ENCODE measurements at regions not wholly inside any gene's neighbourhood (a gene's known extent, or its start where the extent isn't known, plus 50 kb on each side); places are given as distances from the start of the nearest gene placed in this dataset.

DNA sequence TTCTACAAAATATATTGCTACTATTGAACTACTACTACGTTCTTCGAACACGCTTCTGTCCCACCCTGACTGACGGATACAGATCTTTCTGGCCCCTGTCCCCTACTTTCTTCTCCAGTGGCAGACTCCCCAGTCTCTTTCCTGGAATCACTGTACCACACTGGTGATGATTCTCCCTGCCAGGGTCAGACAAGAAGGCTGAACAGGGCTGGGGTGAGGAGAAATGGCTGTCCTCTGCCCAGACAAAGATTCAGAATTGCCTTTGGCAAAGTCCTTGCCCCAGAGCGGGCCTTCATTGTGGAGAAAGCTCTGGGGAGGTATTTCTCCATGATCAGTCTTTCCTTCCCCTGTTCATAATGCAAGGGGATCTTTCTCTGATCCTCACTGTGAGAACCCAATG is 1417.1 kb downstream of the BRD1 start:
- no peak for DNase-seq (ENCODE audit: low read depth)
- TF ChIP-seq, protein P1, sequence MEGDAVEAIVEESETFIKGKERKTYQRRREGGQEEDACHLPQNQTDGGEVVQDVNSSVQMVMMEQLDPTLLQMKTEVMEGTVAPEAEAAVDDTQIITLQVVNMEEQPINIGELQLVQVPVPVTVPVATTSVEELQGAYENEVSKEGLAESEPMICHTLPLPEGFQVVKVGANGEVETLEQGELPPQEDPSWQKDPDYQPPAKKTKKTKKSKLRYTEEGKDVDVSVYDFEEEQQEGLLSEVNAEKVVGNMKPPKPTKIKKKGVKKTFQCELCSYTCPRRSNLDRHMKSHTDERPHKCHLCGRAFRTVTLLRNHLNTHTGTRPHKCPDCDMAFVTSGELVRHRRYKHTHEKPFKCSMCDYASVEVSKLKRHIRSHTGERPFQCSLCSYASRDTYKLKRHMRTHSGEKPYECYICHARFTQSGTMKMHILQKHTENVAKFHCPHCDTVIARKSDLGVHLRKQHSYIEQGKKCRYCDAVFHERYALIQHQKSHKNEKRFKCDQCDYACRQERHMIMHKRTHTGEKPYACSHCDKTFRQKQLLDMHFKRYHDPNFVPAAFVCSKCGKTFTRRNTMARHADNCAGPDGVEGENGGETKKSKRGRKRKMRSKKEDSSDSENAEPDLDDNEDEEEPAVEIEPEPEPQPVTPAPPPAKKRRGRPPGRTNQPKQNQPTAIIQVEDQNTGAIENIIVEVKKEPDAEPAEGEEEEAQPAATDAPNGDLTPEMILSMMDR (IDR thresholded peaks at IDR 0.05; ENCODE audit: control insufficient read depth, extremely low read depth, insufficient read depth), result no peak
- no peak overlapping the region for H3K4me3 ChIP-seq (ENCODE audit: low read depth, low read length)

DNA sequence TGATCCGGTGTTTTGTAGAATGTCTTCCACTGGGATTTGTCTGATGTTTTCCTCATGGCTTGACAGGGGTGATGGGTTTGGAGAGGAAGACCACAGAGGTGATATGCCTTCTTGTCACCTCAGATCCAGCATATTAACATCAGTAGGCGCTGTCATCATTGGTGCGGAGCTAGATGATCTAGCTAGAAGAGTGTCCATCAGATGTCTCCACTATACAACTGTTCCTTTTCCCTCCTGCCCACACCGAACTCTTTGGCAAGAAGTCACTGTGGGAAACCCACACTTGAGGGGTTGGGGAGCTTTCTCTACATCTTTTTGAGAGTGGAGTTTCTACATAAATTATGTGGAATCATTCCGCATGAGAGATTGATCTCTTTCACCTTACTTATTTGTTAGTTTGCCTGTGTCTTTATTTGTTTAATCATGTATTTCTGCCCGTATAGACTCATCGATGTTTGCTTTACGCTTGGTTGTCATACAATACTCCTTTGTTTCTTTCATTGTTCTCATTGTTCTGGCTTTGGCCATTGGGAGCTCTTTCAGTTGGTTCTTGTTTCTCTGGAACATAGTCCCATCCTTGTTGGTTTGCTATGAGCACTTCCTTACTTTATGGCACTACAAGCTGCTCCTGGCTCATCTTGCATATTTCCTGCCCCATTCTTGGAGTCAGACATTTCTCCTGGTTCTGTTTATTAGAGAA is 1420.3 kb downstream of the BRD1 start:
- H3K4me3 ChIP-seq (ENCODE audit: low read depth, low read length), result no peak overlapping the region
- TF ChIP-seq, protein P1 (IDR thresholded peaks at IDR 0.05; ENCODE audit: control insufficient read depth, extremely low read depth, insufficient read depth), result no peak
- DNase-seq (ENCODE audit: low read depth), result no peak

DNA sequence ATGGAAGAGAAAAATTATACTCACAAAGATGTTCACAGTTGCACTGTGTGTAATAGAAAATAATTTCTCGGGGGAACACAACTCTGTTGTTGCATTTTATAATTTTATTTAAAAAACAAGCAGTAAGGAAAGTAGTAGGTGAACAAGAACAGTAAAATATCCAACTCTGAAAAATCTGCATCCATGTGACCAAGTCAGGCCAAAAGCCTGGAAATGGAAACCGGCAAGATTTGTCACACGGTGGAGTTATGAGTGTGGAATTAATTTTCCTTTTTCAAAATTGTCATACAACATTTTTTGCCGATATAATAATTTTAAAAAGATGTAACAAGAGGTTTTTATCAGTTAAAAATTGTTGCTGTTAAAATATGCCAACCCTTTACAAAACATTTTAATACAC is 1421.5 kb downstream of the BRD1 start:
- no peak for DNase-seq (ENCODE audit: low read depth)
- TF ChIP-seq, protein P1 (IDR thresholded peaks at IDR 0.05; ENCODE audit: control insufficient read depth, extremely low read depth, insufficient read depth), result no peak
- H3K4me3 ChIP-seq (ENCODE audit: low read depth, low read length), result no peak overlapping the region

DNA sequence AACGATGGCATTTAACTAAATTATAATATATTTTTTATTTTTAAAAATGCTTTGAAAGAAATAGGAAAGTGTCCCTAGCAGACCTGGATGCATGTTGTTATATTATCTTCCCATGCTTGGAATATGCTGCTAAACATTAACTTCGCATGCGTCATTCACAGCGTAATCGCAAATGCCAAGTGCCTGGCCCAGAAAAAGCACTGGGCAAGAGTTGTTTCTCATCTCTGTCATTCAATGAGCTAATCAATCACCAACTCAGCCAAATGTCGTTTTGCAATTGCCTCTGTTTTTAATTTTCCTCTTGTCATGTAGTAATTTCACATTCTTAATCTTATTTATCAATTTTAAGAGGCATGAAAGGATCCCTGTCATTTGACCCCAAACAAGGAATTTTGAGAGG is 1421.9 kb downstream of the BRD1 start:
- no peak for DNase-seq (ENCODE audit: low read depth)
- H3K4me3 ChIP-seq (ENCODE audit: low read depth, low read length), result no peak overlapping the region
- TF ChIP-seq, protein P1 (IDR thresholded peaks at IDR 0.05; ENCODE audit: control insufficient read depth, extremely low read depth, insufficient read depth), result no peak

DNA sequence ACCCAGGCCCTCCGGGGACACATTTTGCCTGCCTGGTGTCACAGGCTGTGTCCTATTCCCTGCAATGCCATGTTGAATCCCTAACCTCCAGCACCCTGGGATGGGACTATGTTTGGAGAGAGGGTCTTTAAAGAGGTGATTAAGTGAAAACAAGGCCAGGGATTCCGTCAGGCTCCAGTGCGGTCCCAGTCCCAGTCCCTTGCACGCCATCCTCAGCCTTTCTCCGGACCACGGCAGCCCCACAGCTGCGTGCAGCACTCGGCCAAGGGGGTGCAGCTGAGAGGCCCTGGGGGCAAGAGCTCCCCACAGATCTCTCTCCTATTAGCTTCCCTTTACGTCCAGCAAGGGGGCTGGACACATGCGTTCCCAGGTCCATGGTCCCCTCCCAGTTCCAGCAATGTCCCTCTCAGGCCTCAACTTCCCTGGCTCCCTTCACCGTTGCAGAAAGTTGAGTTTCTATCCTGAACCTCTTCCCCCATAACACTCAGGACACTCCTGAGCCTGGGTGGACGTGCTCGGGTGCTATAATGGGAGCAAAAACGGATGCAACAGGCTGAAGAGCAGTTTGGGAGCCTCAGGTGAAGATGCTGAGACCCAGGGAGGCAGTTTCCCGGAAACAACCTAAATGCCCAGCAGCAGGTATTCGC is 1422.7 kb downstream of the BRD1 start:
- no peak overlapping the region for H3K4me3 ChIP-seq (ENCODE audit: low read depth, low read length)
- DNase-seq (ENCODE audit: low read depth), result no peak

DNA sequence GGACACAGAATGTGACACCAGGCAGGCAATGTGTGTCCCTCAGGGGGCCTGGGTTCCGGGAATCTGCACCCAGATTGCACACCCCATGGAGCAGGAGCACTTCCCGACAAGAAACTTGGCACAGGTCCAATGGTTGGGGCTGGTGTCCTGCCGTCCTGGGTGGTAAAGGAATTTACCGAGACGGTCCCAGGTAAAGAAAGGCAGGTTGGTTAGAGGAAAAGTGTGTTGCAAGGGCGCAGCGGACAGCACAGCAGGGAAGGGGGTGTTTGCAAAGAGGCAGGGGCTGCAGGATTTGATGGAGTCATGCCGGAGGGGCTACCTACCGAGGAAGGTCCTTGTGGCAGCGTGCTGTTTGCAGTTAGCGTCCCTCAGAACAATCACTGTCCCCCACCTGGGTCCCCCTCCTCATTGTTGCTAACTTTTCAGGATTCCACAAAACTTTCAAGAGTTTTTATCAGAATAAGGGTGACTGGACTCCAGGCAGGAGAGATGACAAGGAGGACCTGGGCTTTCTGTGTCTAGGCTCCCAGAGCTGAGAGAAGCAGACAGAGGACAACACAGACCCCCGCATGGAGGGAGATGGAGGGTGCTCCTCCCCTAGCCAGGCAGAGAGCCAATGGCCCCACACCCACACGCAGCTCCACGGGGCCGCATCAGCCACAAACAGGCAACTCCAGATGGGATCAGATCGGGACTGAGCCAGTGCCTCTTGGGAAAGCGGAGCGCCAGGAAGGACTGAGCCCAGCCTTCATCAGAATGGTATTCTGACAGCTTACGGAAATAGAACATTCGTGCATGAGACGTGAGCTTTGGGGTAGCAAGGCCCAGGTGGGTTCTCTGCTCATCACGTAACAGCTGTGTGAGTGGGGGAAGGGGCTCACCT is 1423.9 kb downstream of the BRD1 start:
- TF ChIP-seq, protein P1 (IDR thresholded peaks at IDR 0.05; ENCODE audit: control insufficient read depth, extremely low read depth, insufficient read depth), result no peak
- H3K4me3 ChIP-seq (ENCODE audit: low read depth, low read length), result no peak overlapping the region
- no peak for DNase-seq (ENCODE audit: low read depth)

More for the DNA sequence above, 1422.7 kb downstream of the BRD1 start:
- TF ChIP-seq, protein P1 (IDR thresholded peaks at IDR 0.05; ENCODE audit: control insufficient read depth, extremely low read depth, insufficient read depth), result no peak
